K562 (cell line): ENCODE measurements at regions not wholly inside any gene's neighbourhood (a gene's known extent, or its start where the extent isn't known, plus 50 kb on each side); places are given as distances from the start of the nearest gene placed in this dataset.

Experiments
- ATAC-seq: fragments of 200-7000 bp; cut with Tn5 transposase; 3 replicates; pipeline ENCODE4 v1.9.1; 2020; ENCODE audit warnings: moderate library complexity
- BruUV-seq: library from RNA; stranded (reverse); fragments of 400-500 nt; replicated peaks from 2 replicates; lab custom pipeline; 2021; lab: Mats Ljungman, UMichigan
- CTCF ChIA-PET: fragments of 300-600 bp; formaldehyde crosslinking; extraction: SDS; loops from one replicate; lab custom pipeline; 2021; ENCODE audit warnings: low intra/inter-chr PET ratio; lab: Yijun Ruan, JAX
- POLR2A ChIA-PET: fragments of 300-600, 350-650 bp; sonication (Branson Sonifier 250); formaldehyde crosslinking; extraction: SDS; loops from one replicate; lab custom pipeline; 2021; ENCODE audit warnings: antibody characterized with exemption, inconsistent platforms; lab: Yijun Ruan, JAX
- DNase-seq, 4 experiments: peaks; one replicate each; pipeline versions ENCODE4 v3.0.0 to v3.0.0-alpha.2; 2011 to 2018; ENCODE audit warnings: low spot score in 3 of 4, mixed read lengths in 3 of 4; ENCODE audit errors: extremely low read depth in 1 of 4
- FAIRE-seq: peaks from 2 replicates; lab custom pipeline; 2011; peaks lifted over from hg19 to GRCh38; lab: Jason Lieb, UNC
- H2AFZ ChIP-seq: 2 replicates; pipeline ENCODE4 v1.6.0; 2011; ENCODE audit warnings: low read depth, low read length, control low read depth, inconsistent platforms
- H3K27ac ChIP-seq: fragments of 200-600 bp; 3 replicates; pipeline ENCODE4 v1.8.0; 2011; ENCODE audit warnings: low read depth, mild to moderate bottlenecking, control low read depth, inconsistent platforms, low read length, moderate library complexity, mixed read lengths; ENCODE audit errors: extremely low read depth
- H3K27me3 ChIP-seq, 2 experiments: fragments of 300-600 bp in 1 of 2; 2 replicates in 1 of 2; 3 replicates in 1 of 2; pipeline versions ENCODE4 v1.6.0 to v1.8.0; 2011; ENCODE audit warnings: inconsistent platforms in 2 of 2, low read length in 2 of 2, mild to moderate bottlenecking in 1 of 2, mixed read lengths in 1 of 2, moderate library complexity in 1 of 2; ENCODE audit not compliant: control insufficient read depth in 2 of 2, insufficient read depth in 2 of 2
- H3K36me3 ChIP-seq: fragments of 300-600 bp; 3 replicates; pipeline ENCODE4 v1.8.0; 2011; ENCODE audit warnings: mild to moderate bottlenecking, low read length, inconsistent platforms; ENCODE audit not compliant: control insufficient read depth, insufficient read depth
- H3K4me1 ChIP-seq, 2 experiments: fragments of 200-600 bp in 1 of 2; replicated peaks in 1 of 2; 2 replicates in 1 of 2; 3 replicates in 1 of 2; pipeline versions ENCODE4 v1.5.1 to v1.8.0; 2011; ENCODE audit warnings: inconsistent platforms in 2 of 2, low read length in 2 of 2, mild to moderate bottlenecking in 1 of 2, mixed read lengths in 1 of 2, moderate library complexity in 1 of 2; ENCODE audit not compliant: control insufficient read depth in 2 of 2, insufficient read depth in 2 of 2
- H3K4me2 ChIP-seq: 2 replicates; pipeline ENCODE4 v1.6.1; 2011; ENCODE audit warnings: low read length, control low read depth, inconsistent platforms, mixed read lengths; ENCODE audit not compliant: insufficient read depth
- H3K4me3 ChIP-seq: fragments of 200-600 bp; sonication (generic), shearing (Covaris generic); 2 replicates; pipeline ENCODE4 v1.5.1; 2016; ENCODE audit warnings: control low read depth, inconsistent platforms
- H3K79me2 ChIP-seq: fragments of 200-600 bp; 3 replicates; pipeline ENCODE4 v1.8.0; 2011; ENCODE audit warnings: low read length, inconsistent platforms; ENCODE audit not compliant: control insufficient read depth, insufficient read depth
- H3K9ac ChIP-seq, 2 experiments: 2 replicates each; pipeline versions ENCODE4 v1.6.0 to v1.6.1; 2011; ENCODE audit warnings: low read depth in 2 of 2, low read length in 2 of 2, control low read depth in 1 of 2, inconsistent platforms in 1 of 2, mild to moderate bottlenecking in 1 of 2, mixed read lengths in 1 of 2; ENCODE audit not compliant: insufficient read depth in 1 of 2
- H3K9me1 ChIP-seq: one replicate; pipeline ENCODE4 v1.6.0; 2011; ENCODE audit warnings: inconsistent platforms, mild to moderate bottlenecking, low read length, moderate library complexity; ENCODE audit not compliant: control insufficient read depth, insufficient read depth
- H3K9me3 ChIP-seq: replicated peaks from 2 replicates; pipeline ENCODE4 v1.5.1; 2011; ENCODE audit warnings: low read depth, low read length, inconsistent platforms; ENCODE audit not compliant: control insufficient read depth, insufficient read depth
- H4K20me1 ChIP-seq: replicated peaks from 2 replicates; pipeline ENCODE4 v1.6.1; 2011; ENCODE audit warnings: low read length, inconsistent platforms, mixed read lengths; ENCODE audit not compliant: control insufficient read depth, insufficient read depth
- CBX5 ChIP-seq: IDR thresholded peaks from 2 replicates; pipeline ENCODE4 v1.6.1; 2014; ENCODE audit warnings: low read depth, borderline replicate concordance
- CEBPG ChIP-seq, 3 experiments: fragments of 200-800 bp in 1 of 3; sonication (Bioruptor generic) in 1 of 3; sonication (generic) in 1 of 3; formaldehyde crosslinking in 1 of 3; IDR thresholded peaks in 2 of 3; conservative IDR thresholded peaks in 1 of 3; 2 replicates each; pipeline versions ENCODE4 v1.6.1 to v1.8.0; 2016 to 2022; ENCODE audit warnings: missing compliant biosample characterization in 2 of 3, missing genetic modification characterization in 2 of 3, mild to moderate bottlenecking in 1 of 3, missing genetic modification reagents in 1 of 3
- CREB3 ChIP-seq: fragments of 450-650 bp; conservative IDR thresholded peaks from 2 replicates; pipeline ENCODE4 v1.6.1; 2016; ENCODE audit warnings: missing genetic modification characterization, low read depth, mild to moderate bottlenecking, missing compliant biosample characterization, moderate library complexity
- ETV5 ChIP-seq: sonication (generic); formaldehyde crosslinking; IDR thresholded peaks from 2 replicates; pipeline ENCODE4 v1.4.0; 2020; ENCODE audit warnings: low read depth, mild to moderate bottlenecking, missing genetic modification reagents
- EZH2 ChIP-seq: IDR thresholded peaks from 2 replicates; pipeline ENCODE4 v1.6.1; 2012; ENCODE audit warnings: low read depth, mild to moderate bottlenecking, inconsistent platforms, low read length, borderline replicate concordance
- KDM5B ChIP-seq: fragments of 200-600 bp; sonication (generic); IDR thresholded peaks from 2 replicates; pipeline ENCODE4 v1.6.1; 2012; ENCODE audit warnings: low read depth, mild to moderate bottlenecking, moderate library complexity, low read length, control low read depth, inconsistent platforms; ENCODE audit not compliant: insufficient replicate concordance
- MTA3 ChIP-seq: fragments of 450-650 bp; formaldehyde crosslinking; IDR thresholded peaks from 2 replicates; pipeline ENCODE4 v1.6.1; 2017; ENCODE audit warnings: mild to moderate bottlenecking, borderline replicate concordance
- NCOA1 ChIP-seq: fragments of 450-650 bp; IDR thresholded peaks from 2 replicates; pipeline ENCODE4 v1.6.1; 2016; ENCODE audit warnings: low read depth
- NCOR1 ChIP-seq: fragments of 450-650 bp; IDR thresholded peaks from 2 replicates; pipeline ENCODE4 v1.6.1; 2016; ENCODE audit warnings: mild to moderate bottlenecking, moderate library complexity
- NR2C1 ChIP-seq, 2 experiments: fragments of 450-650 bp; IDR thresholded peaks; 2 replicates each; pipeline ENCODE4 v1.6.1; 2017; ENCODE audit warnings: mild to moderate bottlenecking in 2 of 2, antibody characterized with exemption in 1 of 2, inconsistent platforms in 1 of 2, missing compliant biosample characterization in 1 of 2, missing genetic modification characterization in 1 of 2
- PTTG1 ChIP-seq: fragments of 450-650 bp; IDR thresholded peaks from 2 replicates; pipeline ENCODE4 v1.6.1; 2016; ENCODE audit warnings: low read depth, mild to moderate bottlenecking, missing genetic modification characterization, missing compliant biosample characterization
- SAFB ChIP-seq: fragments of 200-400 bp; formaldehyde crosslinking; IDR thresholded peaks from 2 replicates; pipeline ENCODE4 v1.6.1; 2017; ENCODE audit warnings: low read depth, low read length, borderline replicate concordance
- SP2 ChIP-seq: IDR thresholded peaks from 2 replicates; pipeline ENCODE4 v1.6.1; 2011; ENCODE audit warnings: mild to moderate bottlenecking, low read depth, low read length, moderate library complexity; ENCODE audit not compliant: poor library complexity, severe bottlenecking; ENCODE audit errors: extremely low read depth
- TAL1 ChIP-seq: fragments of 450-650 bp; IDR thresholded peaks from 2 replicates; pipeline ENCODE4 v1.6.1; 2016; ENCODE audit warnings: mild to moderate bottlenecking
- TARDBP ChIP-seq: fragments of 450-650 bp; IDR thresholded peaks from 2 replicates; pipeline ENCODE4 v1.6.1; 2016
- ZNF143 ChIP-seq: sonication (generic); formaldehyde crosslinking; IDR thresholded peaks from 2 replicates; pipeline ENCODE4 v1.9.0; 2022; ENCODE audit warnings: mild to moderate bottlenecking, missing genetic modification reagents
- ZNF780A ChIP-seq: fragments of 250-450 bp; sonication (Bioruptor Pico); IDR thresholded peaks from 2 replicates; pipeline ENCODE4 v1.5.0; 2021; ENCODE audit warnings: mild to moderate bottlenecking
- WGBS: fragments of 100-300 bp; shearing (Covaris generic); methylation state at CpG from one replicate; pipeline ENCODE4 v1.1.6; 2016; ENCODE audit warnings: low coverage, mixed read lengths; ENCODE audit not compliant: insufficient coverage; ENCODE audit errors: missing lambda C conversion rate; 5-methylcytosine and 5-hydroxymethylcytosine counted together
- in situ Hi-C: fragments of 300-500 bp; cut with MboI; formaldehyde crosslinking; loops from 4 replicates; pipeline ENCODE4 v1.15.0; 2018; ENCODE audit warnings: inconsistent platforms, mixed read lengths
- intact Hi-C: fragments of 100-400 bp; cut with micrococcal nuclease; formaldehyde crosslinking; loops from 2 replicates; pipeline ENCODE4 v1.14.2; 2022
- TF ChIP-seq, protein P1 (sequence below): fragments of 250-450 bp; sonication (Bioruptor Pico); IDR thresholded peaks from 2 replicates; pipeline ENCODE4 v1.8.0; 2022; ENCODE audit warnings: inconsistent platforms, mild to moderate bottlenecking, moderate library complexity, borderline replicate concordance

- TF ChIP-seq NR2C1 (IDR thresholded peaks at IDR 0.05): no peak
- TF ChIP-seq NR2C1 (tag; IDR thresholded peaks at IDR 0.05): no peak
- no peak for TF ChIP-seq SP2
- TF ChIP-seq SAFB: no peak
- TF ChIP-seq PTTG1 (tag): no peak
- no peak for TF ChIP-seq NCOR1
- TF ChIP-seq, protein P1, sequence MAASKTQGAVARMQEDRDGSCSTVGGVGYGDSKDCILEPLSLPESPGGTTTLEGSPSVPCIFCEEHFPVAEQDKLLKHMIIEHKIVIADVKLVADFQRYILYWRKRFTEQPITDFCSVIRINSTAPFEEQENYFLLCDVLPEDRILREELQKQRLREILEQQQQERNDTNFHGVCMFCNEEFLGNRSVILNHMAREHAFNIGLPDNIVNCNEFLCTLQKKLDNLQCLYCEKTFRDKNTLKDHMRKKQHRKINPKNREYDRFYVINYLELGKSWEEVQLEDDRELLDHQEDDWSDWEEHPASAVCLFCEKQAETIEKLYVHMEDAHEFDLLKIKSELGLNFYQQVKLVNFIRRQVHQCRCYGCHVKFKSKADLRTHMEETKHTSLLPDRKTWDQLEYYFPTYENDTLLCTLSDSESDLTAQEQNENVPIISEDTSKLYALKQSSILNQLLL: no peak
- no peak for TF ChIP-seq ZNF780A (CRISPR knock-in tag)
- TF ChIP-seq ZNF143 (CRISPR knock-in tag): no peak
- no peak for TF ChIP-seq MTA3
- no peak for TF ChIP-seq ETV5 (CRISPR knock-in tag)
- no peak for TF ChIP-seq NCOA1
Observed at GRCh38 chr16:77066896-77067496, 124.0 kb upstream of the MON1B start (continued).

DNA sequence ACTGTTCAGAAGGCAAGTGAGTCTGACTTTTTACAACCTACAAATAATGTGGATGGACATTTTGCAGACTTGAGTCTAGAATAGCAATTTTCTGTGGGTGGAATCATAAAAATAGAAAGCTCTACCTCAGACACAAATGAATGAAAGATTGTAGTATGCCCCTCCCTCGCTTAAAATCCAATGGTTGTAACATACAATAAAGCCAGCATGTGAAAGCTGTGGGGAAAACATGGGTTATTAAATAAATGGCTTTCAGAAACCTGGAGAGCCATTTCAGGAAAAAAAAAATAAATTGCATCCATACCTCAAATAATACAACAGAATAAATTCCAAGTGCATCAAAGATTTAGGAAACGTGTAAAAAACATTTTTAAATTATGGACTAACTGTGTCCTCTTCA, 123.1 kb upstream of the MON1B start:
- H3K79me2 ChIP-seq: no peaks in the 10 kb centered on the region
- no peaks in the 10 kb centered on the region for H3K27me3 ChIP-seq
- DNase-seq (no peak), FAIRE-seq (no peak), ATAC-seq (no peak)
- H3K4me2 ChIP-seq: no peak overlapping the region
- no peaks in the 10 kb centered on the region for H3K9me3 ChIP-seq
- in situ Hi-C loops (no loop called here), intact Hi-C loops (no loop called here)
- no peak overlapping the region for H3K27ac ChIP-seq
- H2AFZ ChIP-seq: no peak overlapping the region
- no peaks in the 10 kb centered on the region for H3K4me1 ChIP-seq
- no peaks in the 10 kb centered on the region for H4K20me1 ChIP-seq
- no peak for TF ChIP-seq CEBPG (CRISPR knock-in tag; IDR thresholded peaks at IDR 0.05)
- no peak for TF ChIP-seq CEBPG (tag; conservative IDR thresholded peaks at IDR 0.05 in 1 of 2, IDR thresholded peaks at IDR 0.05 in 1 of 2)
- TF ChIP-seq KDM5B: no peak
- TF ChIP-seq EZH2: no peak
- TF ChIP-seq TAL1: no peak
- TF ChIP-seq TARDBP: no peak
- TF ChIP-seq CREB3 (tag): no peak
- TF ChIP-seq CBX5: no peak
- no peaks in the 10 kb centered on the region for H3K36me3 ChIP-seq
- no peak overlapping the region for H3K4me3 ChIP-seq
- CTCF ChIA-PET: no interaction called here
- POLR2A ChIA-PET: no interaction called here
- H3K9ac ChIP-seq: no peak overlapping the region
- no TSS peak for BruUV-seq
- 0% methylated on average over 2 of the region's 2 CpGs for WGBS
- no peaks in the 10 kb centered on the region for H3K9me1 ChIP-seq
